Activated CD4-positive, CD25-positive, alpha-beta regulatory T cell (primary cell): ENCODE measurements at regions not wholly inside any gene's neighbourhood (a gene's known extent, or its start where the extent isn't known, plus 50 kb on each side); places are given as distances from the start of the nearest gene placed in this dataset.

Source experiments
- DNase-seq, 4 experiments: peaks; one replicate each; lab custom pipeline; 2025; lab: John Stamatoyannopoulos, UW

GRCh38 chr5:98694902-98695301 is 78.6 kb upstream of the RGMB start:
- no peak for DNase-seq

- DNase-seq: no peak
Measured at GRCh38 chr5:98698359-98698758, 75.1 kb upstream of the RGMB start.

GRCh38 chr5:98700730-98701129 is 72.7 kb upstream of the RGMB start:
- no peak for DNase-seq

GRCh38 chr5:98705841-98706240 is 67.6 kb upstream of the RGMB start:
- DNase-seq: no peak

- no peak for DNase-seq
Measured at GRCh38 chr5:98709681-98710080, 63.8 kb upstream of the RGMB start.

- no peak for DNase-seq
Measured at GRCh38 chr5:98713027-98713426, 60.4 kb upstream of the RGMB start.

- DNase-seq: no peak
Measured at GRCh38 chr5:98713856-98714255, 59.6 kb upstream of the RGMB start.

- no peak for DNase-seq
Measured at GRCh38 chr5:98714710-98715288, 58.7 kb upstream of the RGMB start.

- no peak for DNase-seq
Measured at GRCh38 chr5:98721231-98721928, 52.1 kb upstream of the RGMB start.

GRCh38 chr5:98722188-98722587 is 51.3 kb upstream of the RGMB start:
- DNase-seq: no peak

GRCh38 chr5:98723061-98723460 is 50.4 kb upstream of the RGMB start:
- DNase-seq: no peak
